Ramos (cell line): ENCODE measurements at regions not wholly inside any gene's neighbourhood (a gene's known extent, or its start where the extent isn't known, plus 50 kb on each side); places are given as distances from the start of the nearest gene placed in this dataset.
"Not testable (repeated sequence)": the region's sequence is repeated elsewhere in the genome, so short reads cannot be mapped to it uniquely, and the experiment has no call there.

ENCODE experiments used
- in situ Hi-C: fragments of 300-500 bp; cut with MboI; formaldehyde crosslinking; loops from one replicate; pipeline ENCODE4 v1.14.3; 2022; ENCODE audit warnings: low sequenced_read_pairs; ENCODE audit not compliant: unreplicated experiment

DNA sequence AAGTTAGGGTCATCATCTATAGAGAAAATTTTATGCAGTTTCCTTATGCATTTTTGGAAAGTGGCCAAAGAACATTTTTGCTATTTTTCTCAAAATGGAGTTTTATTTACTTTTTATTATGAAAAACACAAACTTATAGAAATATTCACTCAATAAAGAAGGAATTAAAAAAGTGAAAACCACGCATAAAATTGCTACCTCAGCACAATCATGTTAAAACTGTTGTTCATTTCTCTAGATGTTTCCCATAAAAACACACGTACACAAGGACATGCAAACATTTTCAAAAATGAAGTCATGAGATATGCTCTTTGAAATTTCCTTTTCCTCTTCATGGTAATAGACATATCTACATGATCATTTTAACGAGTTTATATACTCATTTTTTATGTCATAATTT, 536.8 kb upstream of the MAGEB18 start:
- in situ Hi-C loops: no loop called here

DNA sequence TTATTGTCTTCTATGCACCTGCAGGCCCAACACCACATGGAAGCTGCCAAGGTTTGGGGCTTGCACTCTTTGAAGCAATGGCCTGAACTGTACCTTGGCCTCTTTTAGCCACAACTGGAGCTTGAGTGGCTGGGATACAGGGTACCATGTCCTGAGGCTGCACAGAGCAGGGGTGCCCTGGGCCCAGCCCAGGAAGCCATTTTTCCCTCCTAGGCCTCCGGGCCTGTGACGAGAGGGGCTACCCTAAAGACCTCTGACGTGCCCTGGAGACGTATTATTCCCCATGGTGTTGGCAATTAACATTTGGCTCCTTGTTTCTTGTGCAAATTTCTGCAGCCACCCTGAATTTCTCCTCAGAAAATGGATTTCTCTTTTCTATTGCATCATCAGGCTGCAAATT, 519.9 kb upstream of the MAGEB18 start:
- in situ Hi-C loops: no loop called here

- in situ Hi-C loops: no loop called here
Measured at GRCh38 chrX:25640276-25640675, 497.9 kb upstream of the MAGEB18 start.

DNA sequence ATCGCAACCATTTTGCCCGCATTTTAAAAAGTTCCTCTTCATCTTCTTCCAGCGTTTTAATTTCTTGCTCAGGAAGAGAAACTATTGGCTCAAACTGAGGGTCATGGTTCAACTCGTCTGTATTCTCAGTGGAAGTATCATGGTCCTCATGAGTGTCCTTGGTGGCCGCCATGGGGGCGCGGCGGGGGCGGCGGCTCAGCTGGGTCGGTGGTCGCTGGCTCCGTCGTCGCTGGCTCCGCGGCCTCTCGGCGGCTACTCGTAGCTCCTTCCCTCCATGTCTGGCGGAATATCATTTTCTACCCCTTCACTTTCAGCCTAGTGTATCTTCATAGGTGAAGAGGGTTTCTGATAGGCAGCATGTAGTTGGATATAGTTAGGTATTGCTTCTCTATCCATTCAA, 492.0 kb upstream of the MAGEB18 start:
- in situ Hi-C loops: no loop called here

DNA sequence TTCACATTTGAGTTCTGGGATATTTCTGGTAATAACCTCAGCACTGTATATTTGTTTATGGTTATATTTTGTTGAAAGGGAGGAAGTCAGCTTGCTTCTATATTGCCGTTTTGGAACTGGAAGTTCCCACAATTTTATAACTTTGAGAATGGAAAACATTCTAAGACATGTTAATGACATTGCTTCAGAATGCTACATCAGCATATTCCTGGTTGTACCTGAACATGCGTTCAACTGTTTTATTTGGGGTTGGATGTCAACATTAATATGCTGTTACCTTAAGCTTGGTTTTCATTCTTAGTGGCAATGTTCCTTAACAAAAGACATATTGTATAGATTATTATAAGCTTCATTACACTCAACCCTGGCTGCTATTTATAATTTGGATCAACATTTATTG, 489.4 kb upstream of the MAGEB18 start:
- in situ Hi-C loops: no loop called here

DNA sequence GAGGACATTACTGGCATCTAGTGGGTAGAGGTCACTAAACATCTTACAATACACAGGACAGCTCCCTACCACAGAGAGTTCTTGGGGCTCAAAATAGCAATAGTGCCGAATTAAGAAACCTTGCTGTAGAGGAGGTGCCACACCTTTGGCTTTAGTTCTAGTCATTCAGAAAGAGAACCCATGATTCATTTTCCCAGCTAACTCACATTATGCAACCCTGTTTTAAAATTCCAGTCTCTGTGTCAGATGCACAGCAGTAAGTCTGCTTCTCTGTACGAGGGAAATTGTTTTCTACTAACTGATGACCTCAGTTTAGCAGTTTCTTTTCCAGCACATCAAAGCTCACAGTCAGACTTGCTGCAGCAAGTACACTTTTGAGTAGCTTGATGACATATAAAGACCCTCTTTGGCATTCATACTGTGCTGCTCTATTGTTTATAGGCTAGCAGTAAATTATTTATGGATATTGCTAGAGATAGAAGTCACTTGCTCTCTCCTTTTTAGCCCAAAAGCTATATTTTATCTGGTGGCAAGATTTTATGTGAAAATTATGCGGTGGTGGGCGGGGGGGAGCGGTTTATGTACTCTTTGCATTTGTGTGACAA, 487.8 kb upstream of the MAGEB18 start:
- in situ Hi-C loops: no loop called here

DNA sequence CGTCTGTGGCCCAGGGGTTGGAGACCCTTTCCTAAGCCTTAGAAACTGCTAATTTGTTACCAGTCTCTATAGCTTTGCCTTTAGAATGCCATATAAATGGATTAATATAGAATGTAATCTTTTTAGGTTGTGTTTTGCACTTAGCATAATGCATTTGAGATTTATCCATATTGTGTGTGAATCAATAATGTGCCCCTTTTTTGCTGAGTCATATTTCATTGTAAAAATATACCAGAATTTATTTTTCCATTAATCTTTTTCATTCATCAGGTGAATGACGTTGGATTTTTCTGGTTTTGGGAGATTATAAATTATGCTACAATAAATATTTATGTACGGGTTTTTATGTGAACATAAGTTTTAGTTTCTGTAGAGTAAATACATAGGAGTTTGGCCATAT, 478.8 kb upstream of the MAGEB18 start:
- in situ Hi-C loops: no loop called here

DNA sequence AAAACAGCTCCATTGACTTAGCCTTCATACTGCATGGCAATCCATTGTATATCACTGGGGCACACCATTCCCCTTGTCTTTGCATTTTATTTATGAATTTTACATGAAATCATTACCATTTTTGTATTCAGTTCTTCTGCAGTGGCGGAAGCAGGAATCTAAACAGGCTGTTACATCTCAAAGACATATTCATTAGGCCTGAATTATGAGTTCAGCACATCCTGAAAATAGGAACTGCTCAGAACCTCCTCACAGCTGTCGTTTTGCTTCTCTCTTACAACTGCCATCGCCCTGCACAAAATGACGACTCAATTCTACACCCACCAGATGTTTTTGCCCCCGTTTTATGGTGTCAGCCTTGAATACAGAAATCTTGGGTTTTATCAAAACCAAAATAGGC, 474.4 kb upstream of the MAGEB18 start:
- in situ Hi-C loops: no loop called here

DNA sequence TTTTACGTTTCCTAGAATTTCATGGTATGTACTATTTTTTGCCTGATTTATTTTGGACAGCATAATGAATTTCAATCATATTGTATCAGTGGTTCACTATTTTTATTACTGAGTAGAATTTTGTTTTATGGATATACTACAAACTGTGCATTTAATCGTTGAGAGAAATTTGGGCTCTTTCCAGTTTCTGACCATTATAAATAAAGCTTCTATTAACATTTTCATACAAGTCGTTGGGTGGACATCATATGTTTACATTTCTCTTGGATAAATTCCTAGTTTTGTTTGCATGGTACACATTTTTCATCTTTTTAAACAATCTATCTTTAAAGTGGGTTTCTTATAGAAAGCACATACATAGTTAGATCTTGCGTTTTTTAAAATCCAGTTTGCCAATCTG, 472.7 kb upstream of the MAGEB18 start:
- in situ Hi-C loops: no loop called here

DNA sequence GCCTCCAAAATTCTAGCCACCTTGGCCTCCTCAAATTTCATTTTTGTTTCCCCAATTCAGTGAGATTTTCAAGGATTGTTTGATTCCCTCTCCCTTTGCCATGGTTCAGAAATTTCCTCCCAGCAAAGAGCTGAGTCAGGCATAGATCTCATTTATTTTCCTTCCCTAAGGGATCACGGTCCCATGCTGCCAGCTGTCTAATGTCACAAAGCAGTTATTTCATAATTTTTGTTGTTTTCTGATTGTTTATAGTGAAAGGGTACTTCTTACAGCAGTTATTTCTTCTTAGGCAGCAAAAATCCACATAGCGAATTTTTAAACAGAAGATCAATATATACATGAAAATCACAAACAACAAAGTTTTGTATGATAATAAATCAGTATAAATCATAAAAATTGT, 470.5 kb upstream of the MAGEB18 start:
- in situ Hi-C loops: no loop called here

DNA sequence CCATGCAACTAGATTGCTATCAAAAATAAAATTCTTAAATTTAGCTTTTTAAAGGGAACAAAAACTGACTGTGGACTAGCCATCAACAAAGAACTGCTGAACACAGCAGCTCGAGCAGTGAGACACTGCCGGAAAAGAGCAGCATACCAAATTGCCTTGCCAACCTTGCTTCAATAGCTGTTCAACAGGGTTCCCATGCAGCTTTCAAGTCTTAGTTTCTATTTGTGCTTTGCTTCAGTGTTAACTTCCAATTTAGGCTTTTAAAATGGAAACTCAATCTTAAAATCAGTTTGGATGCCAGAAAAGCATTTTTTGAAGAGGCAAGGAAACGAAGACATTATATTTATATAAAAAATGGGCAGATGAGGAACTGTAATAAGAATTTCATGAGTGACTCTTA, 463.4 kb upstream of the MAGEB18 start:
- in situ Hi-C loops: loop anchor here (25.0 kb wide), 1 partner anchor 87 kb away; no protein-coding TSS in a partner anchor

DNA sequence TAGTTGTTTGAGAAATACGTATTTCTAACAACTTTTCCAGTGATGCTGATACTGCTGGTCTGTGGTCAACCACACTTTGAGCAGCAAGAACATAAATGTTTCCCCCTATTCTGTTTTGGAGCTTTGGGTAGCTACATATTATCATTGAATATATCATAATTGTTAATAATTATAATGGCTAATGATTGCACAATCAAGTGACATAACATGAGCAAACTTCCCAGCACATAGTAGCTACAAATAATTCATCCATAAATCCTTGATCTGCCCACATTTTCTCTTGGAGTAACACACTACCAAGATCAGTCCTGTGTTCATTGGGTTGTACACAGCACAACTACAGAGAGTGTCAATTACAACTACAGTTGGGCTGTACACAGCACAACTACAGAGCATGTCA, 436.3 kb upstream of the MAGEB18 start:
- in situ Hi-C loops: no loop called here

GRCh38 chrX:25717122-25717521, 421.0 kb upstream of the MAGEB18 start:
- in situ Hi-C loops: no loop called here

- in situ Hi-C loops: no loop called here
Measured at GRCh38 chrX:25721564-25721963, 416.6 kb upstream of the MAGEB18 start.

GRCh38 chrX:25726539-25726938, 411.6 kb upstream of the MAGEB18 start:
- in situ Hi-C loops: no loop called here

DNA sequence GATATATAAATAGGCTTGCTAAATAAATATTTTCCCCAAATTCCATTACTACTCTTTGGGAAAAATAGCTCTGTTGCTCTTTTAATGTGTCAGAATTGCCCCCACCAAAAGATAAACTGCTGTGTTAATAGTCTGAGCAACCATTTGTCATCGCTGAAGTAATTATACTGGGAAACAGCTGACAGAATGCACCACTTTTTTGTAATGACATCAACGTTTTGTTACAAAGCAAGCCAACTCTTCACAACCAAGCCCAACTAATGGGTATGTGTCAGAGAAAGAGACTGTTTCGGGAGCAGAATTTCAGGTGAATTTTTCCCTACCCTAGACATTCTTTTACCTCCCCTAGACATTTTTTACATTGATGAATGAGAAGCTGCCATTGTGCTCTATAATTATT, 405.0 kb upstream of the MAGEB18 start:
- in situ Hi-C loops: no loop called here

DNA sequence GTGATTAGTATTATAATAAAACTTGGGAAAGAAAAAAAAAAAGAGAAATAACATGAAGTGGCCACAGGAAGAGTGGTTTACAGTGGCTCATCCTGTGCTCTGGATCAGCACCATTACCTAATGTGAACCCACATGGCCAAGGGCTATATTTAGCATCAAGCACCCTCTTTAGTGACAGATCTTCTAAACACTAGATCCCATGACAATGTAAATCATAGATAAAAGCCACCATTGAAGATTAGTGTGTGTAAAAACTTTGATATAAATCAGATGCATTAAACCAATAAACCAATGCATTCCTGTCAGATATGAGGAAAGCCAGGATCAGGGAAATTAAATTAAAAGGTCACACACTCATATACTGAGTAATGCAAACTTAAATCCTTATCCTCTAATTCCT, 400.6 kb upstream of the MAGEB18 start:
- in situ Hi-C loops: no loop called here

GRCh38 chrX:25742334-25742733, 395.8 kb upstream of the MAGEB18 start:
- in situ Hi-C loops: no loop called here

DNA sequence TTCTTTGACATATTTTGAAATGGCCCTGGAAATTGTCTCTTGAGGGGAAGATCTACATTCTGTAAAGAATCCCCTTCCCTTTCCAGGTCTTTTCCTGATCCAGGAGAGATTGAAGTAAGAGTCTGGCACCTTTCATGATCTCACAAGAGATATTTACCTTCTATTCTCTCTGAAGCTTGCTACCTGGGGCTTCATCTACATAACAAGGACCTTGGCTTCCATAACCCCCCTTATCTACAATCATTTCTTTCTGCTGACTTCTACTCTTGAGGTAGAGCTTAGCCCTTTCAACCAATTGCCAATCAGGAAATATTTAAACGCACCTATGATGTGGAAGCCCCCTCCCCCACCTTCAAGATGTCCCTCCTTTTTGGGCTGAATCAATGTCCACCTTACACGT, 383.7 kb upstream of the MAGEB18 start:
- in situ Hi-C loops: no loop called here

GRCh38 chrX:25755194-25755593, 382.9 kb upstream of the MAGEB18 start:
- in situ Hi-C loops: no loop called here

DNA sequence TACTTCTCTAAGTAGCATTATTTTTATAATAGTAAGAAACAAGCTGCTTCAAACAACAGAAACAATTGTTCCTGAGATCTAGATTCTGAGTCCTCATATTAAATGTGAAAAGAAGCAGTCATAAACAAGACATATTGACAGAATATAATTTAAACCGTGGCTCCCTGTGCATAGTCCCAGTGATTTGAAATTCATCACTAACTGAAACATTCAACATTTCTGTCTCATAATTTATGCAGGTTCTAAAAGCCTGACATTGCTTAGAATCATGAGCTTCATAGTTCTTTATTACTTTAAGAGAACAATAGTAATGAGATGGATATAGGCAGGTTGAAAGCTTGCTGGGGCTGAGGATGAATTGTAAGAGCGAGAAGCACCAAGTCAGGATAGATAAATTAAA, 375.5 kb upstream of the MAGEB18 start:
- in situ Hi-C loops: no loop called here

- in situ Hi-C loops: not testable (repeated sequence)
Measured at GRCh38 chrX:25771853-25772252, 366.3 kb upstream of the MAGEB18 start.

GRCh38 chrX:25797796-25798195, 340.3 kb upstream of the MAGEB18 start:
- in situ Hi-C loops: not testable (repeated sequence)
